HG03039 (cell line): ENCODE measurements at regions not wholly inside any gene's neighbourhood (a gene's known extent, or its start where the extent isn't known, plus 50 kb on each side); places are given as distances from the start of the nearest gene placed in this dataset.

Source experiments
- ATAC-seq: cut with Tn5 transposase; IDR thresholded peaks from one replicate; pipeline ENCODE4 v1.9.1; 2021; ENCODE audit warnings: mild to moderate bottlenecking, moderate library complexity; ENCODE audit not compliant: unreplicated experiment

DNA sequence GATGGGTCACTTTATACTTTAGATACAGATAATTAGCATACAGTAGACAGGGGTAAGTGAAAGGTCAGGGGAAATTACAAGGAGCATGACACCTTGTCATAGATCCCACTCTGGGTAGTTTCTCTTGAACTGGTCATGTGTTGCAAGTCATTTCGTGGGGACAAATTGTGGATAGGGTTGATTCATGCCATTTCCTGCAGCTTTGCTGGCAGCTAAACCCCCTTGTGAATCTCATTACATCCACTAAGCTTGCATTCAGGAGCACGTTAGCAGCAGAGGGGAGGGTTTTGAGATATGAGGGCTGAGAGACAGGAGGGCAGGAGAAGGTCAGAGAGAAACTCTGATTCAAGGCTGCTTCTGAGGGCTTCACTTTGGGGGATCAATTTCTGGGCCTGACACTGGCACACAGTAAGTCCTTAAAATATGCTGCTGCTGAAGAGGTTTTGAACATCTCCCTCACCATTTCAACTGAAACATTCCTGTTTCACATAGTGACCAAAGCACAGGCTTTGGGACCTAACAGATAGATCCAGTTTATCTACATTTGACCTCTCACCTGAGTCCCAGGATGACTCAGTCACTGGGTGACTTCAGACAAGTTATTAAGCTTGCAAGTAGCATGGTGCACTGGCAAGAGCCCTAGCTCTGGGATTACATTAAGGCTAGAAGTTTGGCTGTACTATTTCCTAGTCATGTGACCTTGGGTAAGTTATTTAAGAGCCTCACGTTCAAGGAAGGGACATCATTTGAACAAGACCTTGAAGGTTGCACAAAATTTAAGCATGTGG lies 206.0 kb upstream of the USP24 start:
- no peak for ATAC-seq

DNA sequence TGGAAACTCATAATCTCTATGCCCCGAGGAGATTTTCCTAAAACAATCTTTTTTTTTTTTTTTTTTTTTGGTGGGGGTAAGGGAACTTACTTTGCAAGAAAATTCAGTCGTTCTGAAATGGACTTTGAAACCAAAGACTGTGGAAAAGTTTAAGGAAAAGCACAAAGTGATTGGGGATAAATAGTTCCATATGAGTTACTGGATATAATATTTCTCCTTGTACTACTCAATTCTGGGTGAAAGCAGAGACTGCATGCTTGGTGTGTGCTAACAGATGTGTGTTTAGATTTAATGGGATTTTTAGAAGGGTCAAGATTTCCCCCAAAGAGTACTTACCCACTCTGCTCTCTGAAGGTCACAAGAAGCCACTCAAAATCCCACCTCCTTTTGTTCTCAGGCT lies 204.9 kb upstream of the USP24 start:
- ATAC-seq, result no peak

DNA sequence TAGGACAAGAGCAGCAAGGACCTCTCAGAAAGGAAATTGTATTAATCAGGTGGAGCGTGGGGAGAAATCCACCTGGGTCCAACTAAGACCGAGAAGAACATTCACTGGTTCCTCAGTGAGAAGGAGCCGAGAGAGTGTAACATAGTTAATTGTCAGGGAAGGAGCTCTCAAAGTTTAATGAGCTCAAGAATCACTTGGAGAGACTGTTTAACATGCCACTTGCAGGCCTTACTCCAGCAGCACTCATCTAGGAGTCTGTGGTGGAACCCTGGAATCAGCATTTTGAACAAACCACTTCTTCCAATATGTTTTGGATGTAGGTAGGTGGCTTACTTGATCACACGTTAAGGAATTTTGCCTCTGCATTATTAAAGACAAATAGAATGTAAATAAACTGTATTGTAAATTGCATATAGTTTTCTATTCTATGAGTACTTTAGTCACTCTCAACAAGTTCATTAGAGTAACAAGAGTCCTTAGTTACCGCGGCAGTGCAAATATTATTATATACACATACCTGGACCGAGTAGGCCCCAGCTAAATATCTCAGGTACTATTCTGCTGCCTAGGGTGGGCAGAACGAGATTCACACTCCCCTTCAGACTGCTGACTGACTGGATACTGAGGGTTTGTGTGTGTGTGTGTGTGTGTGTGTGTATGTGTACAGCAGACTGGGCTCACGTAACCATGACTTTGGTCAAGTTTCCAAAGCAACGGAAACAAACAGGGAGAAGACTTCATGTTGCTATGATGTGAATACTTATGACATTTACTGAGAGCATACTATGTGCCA lies 203.2 kb upstream of the USP24 start:
- ATAC-seq, result no peak

DNA sequence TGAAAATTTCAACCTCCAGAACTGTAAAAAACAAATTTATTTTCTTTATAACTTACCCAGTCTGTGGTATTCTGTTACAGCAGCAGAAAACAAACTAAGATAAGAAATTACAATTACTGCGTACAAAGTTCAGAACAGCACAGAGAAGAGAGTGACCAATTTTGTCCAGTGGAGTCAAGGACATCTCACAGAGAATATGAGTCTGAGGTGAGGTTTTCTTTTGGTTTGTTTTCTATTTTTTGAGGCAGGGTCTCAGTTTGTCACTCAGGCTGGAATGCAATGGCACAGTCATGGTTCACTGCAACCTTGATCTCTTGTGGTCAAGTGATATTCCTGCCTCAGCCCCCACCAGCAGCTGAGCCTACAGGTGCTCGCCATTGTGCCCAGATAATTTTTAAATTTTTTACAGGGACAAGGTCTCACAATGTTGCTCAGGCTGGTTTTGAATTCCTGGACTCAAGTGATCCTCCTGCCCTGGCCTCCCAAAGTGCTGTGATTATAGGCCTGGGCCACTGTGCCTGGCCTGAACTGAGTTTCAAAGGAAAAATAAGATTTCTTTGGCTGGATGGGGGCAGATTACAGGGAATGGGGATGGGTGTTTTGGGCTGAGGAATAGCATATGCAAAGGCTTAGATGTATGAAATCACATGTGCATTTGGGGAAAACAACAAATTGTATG lies 201.1 kb upstream of the USP24 start:
- ATAC-seq, result no peak

DNA sequence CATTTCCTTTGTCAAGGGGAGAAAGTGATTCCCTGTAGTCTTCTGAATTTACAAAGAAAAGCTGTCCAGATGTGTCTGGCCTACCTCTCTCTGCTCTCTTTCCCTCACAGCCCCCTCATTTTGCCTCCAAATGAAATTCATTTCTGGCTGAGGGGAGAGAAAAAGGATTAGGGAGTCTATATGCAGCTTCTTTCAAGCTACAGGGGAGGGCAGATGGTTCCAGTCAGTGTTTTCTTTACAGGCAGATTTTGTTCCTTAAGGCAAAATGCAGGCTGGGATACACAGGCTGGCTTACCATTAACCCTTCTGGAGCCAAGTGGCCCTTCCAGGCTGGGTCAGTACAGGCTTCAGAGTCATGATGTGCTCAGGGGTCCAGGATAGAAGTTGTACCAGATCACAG lies 198.1 kb upstream of the USP24 start:
- ATAC-seq, result no peak

DNA sequence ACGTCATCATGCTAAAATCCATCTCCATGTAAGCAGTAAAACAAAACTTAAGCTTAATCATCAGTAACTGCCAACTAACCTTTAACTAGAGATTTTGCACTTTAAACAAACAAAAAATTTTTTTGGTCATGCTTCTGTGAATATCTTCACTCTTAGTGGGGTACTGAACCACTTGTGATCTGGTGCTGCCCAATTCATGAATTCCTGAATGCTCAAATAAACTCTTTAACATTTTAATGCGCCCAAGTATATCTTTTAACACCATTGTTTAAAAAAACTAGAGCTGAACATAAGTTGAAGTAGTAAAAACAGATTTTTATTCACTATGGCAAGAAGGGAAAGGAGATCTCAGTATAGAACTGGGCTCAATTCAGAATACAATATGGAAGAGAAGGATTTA lies 196.9 kb upstream of the USP24 start:
- no peak for ATAC-seq

DNA sequence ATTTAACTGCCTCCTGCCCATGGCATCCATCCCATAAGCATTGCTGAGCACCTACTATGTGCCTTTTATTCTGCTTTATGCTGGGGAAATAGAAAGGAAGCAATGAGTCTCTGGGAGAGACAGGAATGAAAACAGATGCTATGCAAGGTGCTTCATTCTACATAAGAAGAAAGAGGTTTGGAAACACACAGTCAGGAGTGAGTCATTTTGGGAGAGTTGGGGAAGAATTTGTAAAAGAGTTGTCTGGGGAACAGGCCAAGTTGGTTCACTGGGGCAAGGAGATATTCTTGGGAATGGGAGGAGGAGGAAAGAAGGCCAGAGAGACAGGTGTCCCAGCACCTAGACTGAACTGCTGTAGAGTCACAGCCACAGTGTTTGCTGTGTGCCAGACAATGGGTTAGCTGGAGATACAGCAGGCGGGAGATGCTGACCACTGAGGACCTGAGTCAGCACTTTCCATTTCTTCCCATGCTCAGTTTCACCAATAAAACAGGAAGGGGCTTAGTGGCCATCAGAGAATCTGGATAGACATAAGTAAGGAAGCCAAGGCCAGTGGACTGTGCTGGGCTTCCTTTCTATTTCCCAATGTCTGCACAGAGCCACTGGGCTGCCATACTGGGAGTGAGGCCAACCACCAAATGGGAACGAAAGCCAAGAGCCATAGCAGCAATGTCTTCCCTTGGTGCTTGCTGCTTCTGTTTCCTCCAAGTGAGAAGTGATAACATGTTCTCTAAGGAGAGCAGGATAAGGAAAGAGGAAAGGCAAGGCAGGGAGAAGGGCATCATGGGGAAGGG lies 187.7 kb upstream of the USP24 start:
- ATAC-seq, result no peak

DNA sequence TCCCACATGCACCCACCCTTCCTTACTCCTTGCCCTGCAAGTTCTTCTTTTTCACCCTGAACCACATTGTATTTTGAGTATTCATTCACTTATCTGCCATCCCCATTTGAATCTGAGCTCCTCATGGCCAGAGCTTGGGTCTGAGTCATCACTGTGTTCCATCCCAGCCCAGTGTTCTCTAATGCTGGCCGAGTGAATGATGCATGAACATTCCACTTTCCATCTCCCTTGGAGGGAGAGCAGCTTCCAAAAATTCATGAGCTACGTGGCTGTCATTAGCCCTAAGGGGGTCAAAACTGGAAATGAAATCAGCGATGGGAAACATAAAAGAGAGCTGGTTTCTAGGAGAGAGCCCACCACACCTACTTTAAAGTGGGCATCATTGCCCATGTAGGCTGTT lies 187.0 kb upstream of the USP24 start:
- ATAC-seq, result no peak

DNA sequence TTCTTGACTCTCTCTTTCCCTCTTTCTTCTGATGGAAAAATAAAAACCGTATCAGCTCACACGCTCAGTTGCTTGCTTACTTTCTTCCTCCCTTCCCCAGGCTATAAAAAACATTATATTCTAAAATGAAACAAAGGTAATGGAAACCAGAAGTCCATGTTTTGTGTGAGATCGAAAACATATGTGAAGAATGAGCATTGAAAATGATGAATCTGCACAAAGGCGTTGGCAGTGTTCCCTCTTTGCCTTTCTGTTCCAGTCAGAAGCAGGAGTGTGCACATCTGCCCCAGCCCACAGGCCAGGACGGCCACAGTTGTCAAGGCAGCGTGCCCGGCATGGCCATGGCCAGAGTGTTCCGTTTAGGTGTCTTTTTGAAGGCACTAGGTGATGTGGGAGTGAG lies 185.3 kb upstream of the USP24 start:
- ATAC-seq, result no peak

DNA sequence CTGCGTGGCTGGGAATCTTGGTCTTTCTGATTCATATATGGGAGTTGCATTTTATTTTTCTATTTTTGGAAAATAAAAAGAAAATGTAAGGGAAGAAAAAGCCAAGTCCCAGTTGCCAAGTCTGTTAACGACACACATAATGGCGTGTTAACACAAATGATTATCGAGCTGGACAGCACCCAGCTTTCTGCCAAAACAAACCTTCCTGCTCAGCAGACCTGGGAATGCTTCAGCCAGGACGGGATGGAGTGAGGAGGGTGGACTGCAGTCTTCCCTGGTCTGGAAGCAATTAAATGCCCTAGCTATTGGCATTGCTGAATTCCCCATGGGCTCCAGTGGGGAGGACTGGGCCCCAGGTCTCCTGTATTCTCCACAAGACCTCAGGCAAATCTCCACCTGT lies 184.2 kb upstream of the USP24 start:
- ATAC-seq, result no peak

DNA sequence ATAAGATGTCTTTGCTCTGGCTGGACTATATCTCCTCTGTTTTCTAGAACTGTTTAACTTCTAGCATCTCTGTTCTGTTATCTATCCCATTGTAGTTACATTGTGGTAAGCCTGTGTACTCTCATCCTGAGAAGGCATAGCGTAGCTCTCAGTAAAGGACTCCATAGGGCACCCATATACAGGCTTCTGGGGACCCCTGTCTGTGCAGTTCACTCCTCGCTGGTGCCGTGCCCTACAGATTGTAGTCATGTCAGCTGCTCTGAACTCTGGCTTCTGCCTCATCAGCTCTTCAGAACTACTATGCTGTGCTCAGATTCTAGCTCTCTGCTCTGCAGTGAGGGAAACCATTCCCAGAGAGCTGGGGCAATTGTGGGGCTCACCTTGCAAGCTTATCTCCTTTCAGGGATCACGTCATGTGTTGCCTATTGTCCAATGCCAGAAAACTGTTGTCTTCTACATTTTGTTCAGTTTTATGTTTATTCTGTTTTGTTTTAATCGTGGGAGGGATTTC lies 181.3 kb upstream of the USP24 start:
- ATAC-seq, result no peak

DNA sequence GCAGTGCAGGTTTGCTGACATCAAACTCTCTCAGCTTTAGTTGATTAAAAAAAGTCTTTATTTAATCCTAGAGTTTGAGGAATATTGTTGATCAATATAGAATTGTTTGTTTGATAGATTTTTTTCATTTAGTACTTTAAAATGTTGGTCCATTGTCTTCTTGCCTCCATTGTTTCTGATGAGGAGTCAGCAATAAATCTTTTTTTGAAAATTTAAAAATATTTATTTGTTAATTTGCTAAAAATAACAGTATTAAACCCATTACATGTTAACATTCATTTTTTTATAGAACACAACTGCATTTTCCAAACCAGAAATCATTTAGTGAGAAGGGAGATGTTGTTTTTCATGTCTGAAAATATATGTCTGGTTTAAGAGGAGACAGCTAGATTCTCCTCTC lies 173.8 kb upstream of the USP24 start:
- ATAC-seq, result no peak

DNA sequence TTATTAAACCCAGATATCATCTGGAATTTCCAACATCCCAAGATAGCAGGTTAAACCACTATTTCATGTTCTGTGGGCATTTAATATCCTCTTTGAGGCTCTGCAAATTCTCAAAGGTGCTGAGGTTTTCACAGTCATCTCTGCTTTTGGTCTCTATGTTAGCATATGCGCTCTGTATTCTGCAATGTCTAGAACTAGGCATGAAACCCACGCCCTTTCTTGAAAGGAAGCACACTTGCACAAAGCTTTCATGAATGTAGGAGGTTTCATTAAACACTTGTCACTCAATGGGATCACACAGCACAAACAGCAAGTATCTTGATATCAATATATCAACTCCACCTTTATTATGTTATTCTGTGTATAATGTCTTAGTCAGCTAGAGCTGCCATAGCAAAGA lies 172.0 kb upstream of the USP24 start:
- ATAC-seq, result no peak

DNA sequence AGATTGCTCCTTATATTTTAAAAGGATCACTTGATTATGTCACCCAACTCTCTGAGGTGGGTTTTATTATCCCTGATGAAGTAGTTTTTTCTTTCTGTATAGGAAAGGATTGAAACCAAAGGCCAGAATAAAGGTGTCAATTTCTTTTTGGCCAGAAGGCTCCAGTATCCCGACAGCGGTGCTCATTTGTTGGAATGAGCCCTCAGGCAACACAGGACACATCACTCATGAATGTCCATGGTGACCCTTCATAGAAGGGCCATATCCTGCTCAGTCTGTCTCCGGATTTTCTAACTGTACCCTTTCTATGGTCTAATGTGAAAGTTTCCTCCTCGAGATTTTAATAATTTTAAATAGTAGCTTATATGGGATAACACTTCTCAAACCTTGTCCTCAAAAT lies 171.3 kb upstream of the USP24 start:
- no peak for ATAC-seq

DNA sequence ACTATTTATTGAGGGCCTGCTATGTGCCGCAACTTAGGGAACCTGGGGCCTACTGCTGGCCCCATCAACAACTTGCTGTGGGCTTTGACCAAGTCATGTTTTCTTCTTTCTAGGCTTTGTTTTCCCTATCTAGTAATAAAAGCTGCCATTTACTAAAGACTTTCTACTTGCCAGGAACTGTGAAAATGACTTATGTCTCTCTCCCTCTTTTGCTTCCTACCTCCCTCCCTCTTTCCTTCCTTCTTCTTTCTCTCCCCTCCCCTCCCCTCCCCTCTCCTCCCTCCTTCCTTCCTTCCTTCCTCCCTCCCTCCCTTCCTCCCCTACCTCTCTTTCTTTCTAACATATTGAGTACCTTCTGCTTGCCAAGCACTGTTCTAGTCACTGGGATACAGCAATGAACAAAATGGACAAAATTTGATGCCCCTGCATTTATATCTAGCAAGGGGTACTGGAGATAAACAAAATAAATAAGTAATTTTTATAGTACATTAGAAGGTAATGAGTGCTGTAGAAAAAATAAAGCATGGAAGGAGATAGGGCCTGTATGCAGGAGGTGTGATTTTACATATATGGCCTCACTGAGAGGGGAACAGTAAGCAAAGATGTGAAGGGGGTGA lies 170.3 kb upstream of the USP24 start:
- ATAC-seq, result no peak

DNA sequence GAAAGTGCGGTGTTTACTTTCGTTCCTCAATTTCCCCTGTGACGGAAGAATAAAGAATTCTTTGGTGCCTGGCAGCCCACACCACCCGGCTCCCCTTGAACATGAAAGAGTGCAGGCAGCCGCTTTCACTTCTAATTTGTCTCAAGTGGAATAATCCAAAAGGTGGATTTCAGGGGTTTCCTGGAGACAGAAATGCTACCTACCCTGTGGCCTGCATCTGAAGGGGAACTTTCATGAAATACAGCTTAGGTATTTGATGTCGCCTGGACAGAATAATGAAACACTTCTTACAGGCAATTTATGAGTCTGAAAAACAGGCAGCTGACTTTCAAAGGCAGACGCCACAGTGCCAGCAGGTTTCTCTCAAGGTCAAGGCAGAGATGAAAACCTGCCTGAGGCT lies 169.5 kb upstream of the USP24 start:
- no peak for ATAC-seq

DNA sequence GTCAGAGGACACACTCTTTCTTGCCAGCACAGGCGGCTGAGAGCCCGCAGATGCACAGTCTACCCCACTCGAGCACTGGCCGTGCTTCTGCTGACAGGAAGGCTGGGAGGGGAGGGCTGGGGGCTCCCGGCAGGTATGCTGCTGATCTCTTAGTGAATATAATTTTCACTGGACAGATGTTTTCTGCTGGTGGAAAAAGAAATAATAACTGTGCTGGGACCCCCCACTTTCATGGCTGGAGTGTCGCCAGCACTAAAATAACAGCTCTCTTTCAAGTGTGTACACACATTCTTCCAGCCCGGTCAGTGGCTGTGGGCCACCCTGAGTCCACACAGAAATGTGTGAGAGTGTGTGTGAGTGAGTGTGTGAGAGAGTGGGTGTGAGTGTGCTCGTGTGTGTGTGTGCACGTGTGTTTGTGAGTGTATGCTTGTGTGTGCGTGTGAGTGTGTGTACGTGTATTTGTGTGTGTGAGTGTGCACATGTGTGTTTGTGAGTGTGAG lies 167.7 kb upstream of the USP24 start:
- no peak for ATAC-seq

DNA sequence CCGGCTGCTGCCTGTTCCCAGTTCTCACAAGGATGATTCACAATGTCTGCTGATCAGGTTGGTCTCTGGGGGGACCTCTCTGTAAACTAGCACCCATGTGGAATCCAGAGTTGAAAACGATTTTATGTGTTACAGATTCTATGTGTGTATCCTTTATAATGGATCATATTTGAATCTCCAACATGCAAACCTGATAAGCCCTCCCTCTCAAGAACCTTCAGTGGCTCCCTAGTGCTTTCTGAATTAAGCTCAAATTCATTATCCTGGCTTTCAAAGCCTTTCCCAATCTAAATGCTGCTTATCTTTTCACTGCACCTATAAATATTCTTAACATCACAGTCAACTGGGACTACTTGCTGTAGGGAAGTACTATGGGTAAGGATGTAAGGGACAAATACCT lies 166.8 kb upstream of the USP24 start:
- no peak for ATAC-seq

DNA sequence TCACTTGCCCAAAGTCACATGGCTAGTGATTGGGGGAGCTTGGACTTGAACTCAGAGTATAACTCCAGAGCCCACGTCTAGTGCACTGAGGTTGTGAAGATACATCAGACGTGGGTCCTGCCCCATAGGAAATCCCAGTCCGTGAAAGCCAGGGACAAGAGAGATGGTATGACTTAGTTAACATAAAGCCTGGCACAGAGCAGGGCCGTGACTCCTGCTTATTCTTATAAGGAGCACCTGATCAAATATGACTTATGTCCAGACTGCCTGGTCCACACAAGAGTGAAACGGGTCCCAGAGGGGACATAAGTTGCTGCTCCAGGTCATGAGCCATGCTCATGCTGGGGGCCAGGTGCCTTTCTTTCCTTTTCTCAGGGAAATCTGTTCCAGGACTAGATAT lies 166.3 kb upstream of the USP24 start:
- ATAC-seq, result no peak

DNA sequence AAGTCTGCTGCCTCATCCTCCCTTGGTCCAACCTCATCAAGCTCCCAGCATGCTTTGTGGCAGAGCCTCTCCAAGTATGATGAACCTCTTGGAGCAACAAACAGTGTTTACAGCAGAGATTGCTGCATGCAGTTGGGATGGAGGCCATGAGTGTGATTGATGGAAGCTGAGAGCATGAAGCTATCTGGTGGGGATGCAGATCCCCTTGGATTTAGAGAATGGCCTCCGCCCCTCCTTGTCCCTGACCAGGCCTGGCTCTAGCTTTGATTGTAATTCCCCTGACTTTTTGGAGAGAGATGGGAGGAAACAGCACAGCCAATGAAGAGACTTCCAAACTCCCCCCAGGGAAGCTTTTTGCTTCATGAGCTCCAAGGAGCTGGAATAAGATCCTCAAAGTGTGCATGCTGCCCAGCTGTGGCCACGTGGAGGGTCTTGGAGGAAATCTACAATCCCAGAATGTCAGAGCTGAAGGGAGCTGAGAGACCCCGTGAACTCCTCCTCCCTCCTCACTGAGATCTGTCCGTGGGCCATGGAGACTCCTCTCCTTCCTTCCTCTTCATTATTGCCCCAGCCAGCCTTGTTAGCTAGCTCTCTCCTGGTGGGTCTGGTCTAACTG lies 165.3 kb upstream of the USP24 start:
- ATAC-seq, result no peak
